CD14-positive monocyte (primary cell): ENCODE measurements at regions not wholly inside any gene's neighbourhood (a gene's known extent, or its start where the extent isn't known, plus 50 kb on each side); places are given as distances from the start of the nearest gene placed in this dataset.

ENCODE experiments used
- DNase-seq, 3 donors: peaks; one replicate each; pipeline ENCODE4 v3.0.0-alpha.2; 2011 to 2022
- H2AFZ ChIP-seq: 2 replicates; pipeline ENCODE4 v1.6.0; 2012; ENCODE audit warnings: mild to moderate bottlenecking, low read depth, low read length, inconsistent platforms; ENCODE audit not compliant: insufficient read depth, poor library complexity, severe bottlenecking
- H3K27ac ChIP-seq, 2 donors: 1 replicate in 1 of 2; 2 replicates in 1 of 2; pipeline ENCODE4 v1.5.1; 2012 to 2013; ENCODE audit warnings: low read length in 2 of 2, control low read depth in 1 of 2, inconsistent platforms in 1 of 2, low read depth in 1 of 2, mild to moderate bottlenecking in 1 of 2
- H3K27me3 ChIP-seq, 2 donors: one replicate each; pipeline versions ENCODE4 v1.6.0 to v1.6.1; 2011 to 2013; ENCODE audit warnings: low read length in 2 of 2; ENCODE audit not compliant: control insufficient read depth in 2 of 2, insufficient read depth in 2 of 2
- H3K36me3 ChIP-seq, 2 donors: replicated peaks in 1 of 2; 1 replicate in 1 of 2; 2 replicates in 1 of 2; pipeline versions ENCODE4 v1.5.1 to v1.6.1; 2012 to 2013; ENCODE audit warnings: low read length in 2 of 2, control low read depth in 1 of 2, inconsistent platforms in 1 of 2, mild to moderate bottlenecking in 1 of 2; ENCODE audit not compliant: insufficient read depth in 2 of 2, control insufficient read depth in 1 of 2
- H3K4me1 ChIP-seq, 2 donors: 1 replicate in 1 of 2; 2 replicates in 1 of 2; pipeline versions ENCODE4 v1.5.1 to v1.6.1; 2012 to 2013; ENCODE audit warnings: low read length in 2 of 2, control low read depth in 1 of 2, inconsistent platforms in 1 of 2, mild to moderate bottlenecking in 1 of 2, moderate library complexity in 1 of 2; ENCODE audit not compliant: insufficient read depth in 2 of 2, control insufficient read depth in 1 of 2
- H3K4me2 ChIP-seq: replicated peaks from 2 replicates; pipeline ENCODE3; 2012; ENCODE audit warnings: low read length, moderate library complexity, mild to moderate bottlenecking; ENCODE audit not compliant: poor library complexity, severe bottlenecking; ENCODE audit errors: extremely low read depth
- H3K4me3 ChIP-seq, 3 experiments: fragments of 200-600 bp in 1 of 3; sonication (generic) in 1 of 3; replicated peaks in 1 of 3; 1 replicate in 2 of 3; 2 replicates in 1 of 3; pipeline ENCODE4 v1.5.1; 2011 to 2013; ENCODE audit warnings: low read length in 3 of 3, mild to moderate bottlenecking in 3 of 3, control low read depth in 2 of 3, low read depth in 2 of 3, inconsistent platforms in 1 of 3, moderate library complexity in 1 of 3
- H3K79me2 ChIP-seq: 2 replicates; pipeline ENCODE4 v1.6.0; 2012; ENCODE audit warnings: mild to moderate bottlenecking, control low read depth, inconsistent platforms, low read length, moderate library complexity; ENCODE audit not compliant: insufficient read depth
- H3K9ac ChIP-seq: 2 replicates; pipeline ENCODE4 v1.6.0; 2017; ENCODE audit warnings: low read length, mild to moderate bottlenecking; ENCODE audit not compliant: insufficient read depth, poor library complexity, severe bottlenecking
- H3K9me3 ChIP-seq, 2 donors: replicated peaks in 1 of 2; 1 replicate in 1 of 2; 2 replicates in 1 of 2; pipeline versions ENCODE4 v1.5.1 to v1.6.1; 2012 to 2013; ENCODE audit warnings: low read length in 2 of 2, control low read depth in 1 of 2; ENCODE audit not compliant: control insufficient read depth in 1 of 2, insufficient read depth in 1 of 2
- H4K20me1 ChIP-seq: 2 replicates; pipeline ENCODE4 v1.6.0; 2012; ENCODE audit warnings: mild to moderate bottlenecking, low read length, control low read depth, moderate library complexity; ENCODE audit not compliant: insufficient read depth
- H3K27ac Mint-ChIP-seq, 7 donors: one replicate each; pipeline ENCODE4 v1.8.0; 2020; ENCODE audit warnings: mild to moderate bottlenecking in 7 of 7, mixed read lengths in 7 of 7, moderate library complexity in 6 of 7, inconsistent platforms in 2 of 7
- H3K27me3 Mint-ChIP-seq, 3 donors: one replicate each; pipeline ENCODE4 v1.8.0; 2021 to 2022; ENCODE audit warnings: low read depth in 3 of 3, mild to moderate bottlenecking in 3 of 3, mixed read lengths in 3 of 3, moderate library complexity in 3 of 3, inconsistent platforms in 1 of 3
- H3K36me3 Mint-ChIP-seq, 2 donors: one replicate each; pipeline ENCODE4 v1.8.0; 2020; ENCODE audit warnings: mixed read lengths in 2 of 2, inconsistent platforms in 1 of 2, mild to moderate bottlenecking in 1 of 2
- H3K4me1 Mint-ChIP-seq: one replicate; pipeline ENCODE4 v1.8.0; 2020; ENCODE audit warnings: mild to moderate bottlenecking, mixed read lengths
- H3K4me3 Mint-ChIP-seq, 2 donors: one replicate each; pipeline ENCODE4 v1.8.0; 2020; ENCODE audit warnings: mild to moderate bottlenecking in 2 of 2, mixed read lengths in 2 of 2, moderate library complexity in 1 of 2
- H3K9me3 Mint-ChIP-seq, 7 donors: one replicate each; pipeline ENCODE4 v1.8.0; 2020 to 2022; ENCODE audit warnings: mixed read lengths in 7 of 7, mild to moderate bottlenecking in 6 of 7, moderate library complexity in 6 of 7, inconsistent platforms in 2 of 7
- WGBS: methylation state at CpG from one replicate; pipeline ENCODE4 v1.1.5; 2013; ENCODE audit warnings: missing lambda C conversion rate; ENCODE audit not compliant: insufficient coverage; 5-methylcytosine and 5-hydroxymethylcytosine counted together
- intact Hi-C, 2 donors: fragments of 100-400 bp; cut with micrococcal nuclease; formaldehyde crosslinking; loops; one replicate each; pipeline versions ENCODE4 v1.15.0 to v1.15.1; 2023
- TF ChIP-seq, protein P1 (sequence below): fragments of 200-600 bp; IDR thresholded peaks from one replicate; pipeline ENCODE4 v1.8.0; 2022; ENCODE audit warnings: antibody characterized with exemption, mild to moderate bottlenecking

DNA sequence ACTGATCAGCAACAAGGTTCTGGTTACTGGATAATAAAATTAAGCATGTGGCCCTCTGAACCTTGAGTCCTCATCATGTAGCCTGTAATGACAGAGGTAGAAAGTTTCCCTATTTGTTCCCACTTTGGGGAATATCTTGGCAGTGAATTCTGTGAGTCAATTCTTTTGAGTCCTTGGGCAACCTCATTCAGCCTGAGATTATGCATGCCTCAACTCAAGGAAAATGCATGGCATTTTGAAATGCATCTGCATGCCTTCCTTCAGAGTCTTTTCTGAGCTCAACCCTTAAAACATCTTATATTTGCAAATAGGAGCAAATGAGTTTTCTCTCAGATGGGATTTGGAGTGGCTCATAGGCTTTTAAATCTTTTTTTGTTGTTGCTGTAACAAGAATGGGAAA is 218.1 kb upstream of the CD180 start:
- no peaks in the 10 kb centered on the region for H3K36me3 Mint-ChIP-seq
- peaks cover 0 to 3% (median 0%) of the 10 kb centered on the region in 3 donors for H3K27me3 Mint-ChIP-seq
- Histone ChIP-seq H3K27ac (no peak overlapping the region), H3K4me1 (peaks cover 0 to 2% of the 10 kb centered on the region in 2 donors), H3K9me3 (no peaks in the 10 kb centered on the region), H3K79me2 (no peaks in the 10 kb centered on the region), H3K4me3 (no peak overlapping the region), H3K36me3 (no peaks in the 10 kb centered on the region), H3K4me2 (no peak overlapping the region), H4K20me1 (no peaks in the 10 kb centered on the region), H2AFZ (no peak overlapping the region), H3K27me3 (no peaks in the 10 kb centered on the region), H3K9ac (no peak overlapping the region)
- intact Hi-C loops = no loop called here
- DNase-seq = no peak
- peaks cover under 1% of the 10 kb centered on the region for H3K4me1 Mint-ChIP-seq
- TF ChIP-seq, protein P1, sequence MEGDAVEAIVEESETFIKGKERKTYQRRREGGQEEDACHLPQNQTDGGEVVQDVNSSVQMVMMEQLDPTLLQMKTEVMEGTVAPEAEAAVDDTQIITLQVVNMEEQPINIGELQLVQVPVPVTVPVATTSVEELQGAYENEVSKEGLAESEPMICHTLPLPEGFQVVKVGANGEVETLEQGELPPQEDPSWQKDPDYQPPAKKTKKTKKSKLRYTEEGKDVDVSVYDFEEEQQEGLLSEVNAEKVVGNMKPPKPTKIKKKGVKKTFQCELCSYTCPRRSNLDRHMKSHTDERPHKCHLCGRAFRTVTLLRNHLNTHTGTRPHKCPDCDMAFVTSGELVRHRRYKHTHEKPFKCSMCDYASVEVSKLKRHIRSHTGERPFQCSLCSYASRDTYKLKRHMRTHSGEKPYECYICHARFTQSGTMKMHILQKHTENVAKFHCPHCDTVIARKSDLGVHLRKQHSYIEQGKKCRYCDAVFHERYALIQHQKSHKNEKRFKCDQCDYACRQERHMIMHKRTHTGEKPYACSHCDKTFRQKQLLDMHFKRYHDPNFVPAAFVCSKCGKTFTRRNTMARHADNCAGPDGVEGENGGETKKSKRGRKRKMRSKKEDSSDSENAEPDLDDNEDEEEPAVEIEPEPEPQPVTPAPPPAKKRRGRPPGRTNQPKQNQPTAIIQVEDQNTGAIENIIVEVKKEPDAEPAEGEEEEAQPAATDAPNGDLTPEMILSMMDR = no peak
- H3K4me3 Mint-ChIP-seq = no peak overlapping the region
- H3K9me3 Mint-ChIP-seq = peaks cover 0 to 7% (median 2%) of the 10 kb centered on the region in 7 donors
- no peak overlapping the region for H3K27ac Mint-ChIP-seq

DNA sequence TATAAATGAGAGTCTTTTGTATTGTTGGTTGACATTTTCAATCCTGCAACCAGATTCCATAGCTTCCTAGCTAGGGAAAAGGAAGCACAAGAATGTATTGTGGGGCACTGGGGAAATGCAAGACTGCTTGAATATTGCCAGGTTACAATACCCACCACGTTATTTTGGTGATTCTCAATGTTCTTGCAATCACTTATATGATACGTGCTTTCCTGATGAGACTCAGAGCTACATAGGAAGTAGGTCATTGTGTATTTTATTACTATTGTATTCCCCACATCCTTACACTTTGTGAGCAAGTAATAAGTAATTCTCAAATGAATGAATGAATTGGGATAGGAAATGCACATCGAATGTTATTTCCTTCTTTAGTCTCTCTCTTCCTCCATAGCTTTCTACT is 217.1 kb upstream of the CD180 start:
- intact Hi-C loops = no loop called here
- H3K27ac Mint-ChIP-seq = no peak overlapping the region
- Histone ChIP-seq H4K20me1 (no peaks in the 10 kb centered on the region), H3K27me3 (no peaks in the 10 kb centered on the region), H3K27ac (no peak overlapping the region), H3K9ac (no peak overlapping the region), H2AFZ (no peak overlapping the region), H3K9me3 (no peaks in the 10 kb centered on the region), H3K4me2 (no peak overlapping the region), H3K4me1 (peaks cover 7 to 12% of the 10 kb centered on the region in 2 donors), H3K4me3 (no peak overlapping the region), H3K79me2 (no peaks in the 10 kb centered on the region), H3K36me3 (no peaks in the 10 kb centered on the region)
- DNase-seq = no peak
- peaks cover 9% of the 10 kb centered on the region for H3K4me1 Mint-ChIP-seq
- H3K27me3 Mint-ChIP-seq = peaks cover 0 to 3% (median 0%) of the 10 kb centered on the region in 3 donors
- TF ChIP-seq, protein P1 = no peak
- WGBS = no CpG with 5 or more reads among the region's 3 CpGs
- H3K36me3 Mint-ChIP-seq = no peaks in the 10 kb centered on the region
- H3K4me3 Mint-ChIP-seq = no peak overlapping the region
- peaks cover 0 to 7% (median 2%) of the 10 kb centered on the region in 7 donors for H3K9me3 Mint-ChIP-seq
